ENCODE measurements at regions not wholly inside any gene's neighbourhood (a gene's known extent, or its start where the extent isn't known, plus 50 kb on each side); places are given as distances from the start of the nearest gene placed in this dataset.
A peak's percentile ranks its signal among the peaks of the same experiment; 100 is the strongest.

GRCh38 chr4:181819946-181820345 lies 423.3 kb upstream of the TENM3 start:
- H3K27me3 ChIP-seq (ENCODE audit: control insufficient read depth, insufficient read depth, low read length), result no peaks in the 10 kb centered on the region
- no peaks in the 10 kb centered on the region for H3K36me3 ChIP-seq (ENCODE audit: control insufficient read depth in 2 of 3, insufficient read depth in 3 of 3, low read length in 3 of 3)
- no peaks in the 10 kb centered on the region for H3K9me3 ChIP-seq (ENCODE audit: control insufficient read depth in 2 of 3, insufficient read depth in 1 of 3, low read length in 3 of 3)
- H3K4me3 ChIP-seq (ENCODE audit: low read length in 3 of 3), result no peak overlapping the region
- TF ChIP-seq CTCF (IDR thresholded peaks at IDR 0.05; ENCODE audit: borderline replicate concordance, extremely low read depth, insufficient read depth), result no peak
- peaks cover 0 to 3% (median 0%) of the 10 kb centered on the region in 3 donors for H3K4me1 ChIP-seq (ENCODE audit: control insufficient read depth in 2 of 3, insufficient read depth in 2 of 3, low read depth in 1 of 3, low read length in 3 of 3)
- FAIRE-seq (no peak), DNase-seq (peak in 2 of 5 donors; percentile 12 to 27)
- intact Hi-C loops (cut with DNase I), result no loop called here
- H3K27ac ChIP-seq (ENCODE audit: low read depth in 2 of 2, low read length in 2 of 2), result no peak overlapping the region
- no peak overlapping the region for H3K9ac ChIP-seq (ENCODE audit: low read length in 3 of 3)

GRCh38 chr4:181820553-181820952 lies 422.6 kb upstream of the TENM3 start:
- TF ChIP-seq CTCF (IDR thresholded peaks at IDR 0.05; ENCODE audit: borderline replicate concordance, extremely low read depth, insufficient read depth), result no peak
- Histone ChIP-seq H3K9me3 (ENCODE audit: control insufficient read depth in 2 of 3, insufficient read depth in 1 of 3, low read length in 3 of 3) (no peaks in the 10 kb centered on the region), H3K4me3 (ENCODE audit: low read length in 3 of 3) (no peak overlapping the region), H3K27me3 (ENCODE audit: control insufficient read depth, insufficient read depth, low read length) (no peaks in the 10 kb centered on the region), H3K27ac (ENCODE audit: low read depth in 2 of 2, low read length in 2 of 2) (no peak overlapping the region), H3K4me1 (ENCODE audit: control insufficient read depth in 2 of 3, insufficient read depth in 2 of 3, low read depth in 1 of 3, low read length in 3 of 3) (peaks cover 0 to 3% (median 0%) of the 10 kb centered on the region in 3 donors), H3K9ac (ENCODE audit: low read length in 3 of 3) (no peak overlapping the region), H3K36me3 (ENCODE audit: control insufficient read depth in 2 of 3, insufficient read depth in 3 of 3, low read length in 3 of 3) (no peaks in the 10 kb centered on the region)
- intact Hi-C loops (cut with DNase I), result no loop called here
- DNase-seq (peak in 3 of 5 donors; percentile 27 to 34 (median 30)), FAIRE-seq (no peak)

- H3K4me3 ChIP-seq (ENCODE audit: low read length in 3 of 3), result no peak overlapping the region
- H3K27me3 ChIP-seq (ENCODE audit: control insufficient read depth, insufficient read depth, low read length), result no peaks in the 10 kb centered on the region
- H3K9me3 ChIP-seq (ENCODE audit: control insufficient read depth in 2 of 3, insufficient read depth in 1 of 3, low read length in 3 of 3), result no peaks in the 10 kb centered on the region
- no peak overlapping the region for H3K27ac ChIP-seq (ENCODE audit: low read depth in 2 of 2, low read length in 2 of 2)
- intact Hi-C loops (cut with DNase I), result no loop called here
- H3K36me3 ChIP-seq (ENCODE audit: control insufficient read depth in 2 of 3, insufficient read depth in 3 of 3, low read length in 3 of 3), result no peaks in the 10 kb centered on the region
- FAIRE-seq (no peak), DNase-seq (peak in 2 of 5 donors; percentile 22 to 42)
- no peak for TF ChIP-seq CTCF (IDR thresholded peaks at IDR 0.05; ENCODE audit: borderline replicate concordance, extremely low read depth, insufficient read depth)
- H3K4me1 ChIP-seq (ENCODE audit: control insufficient read depth in 2 of 3, insufficient read depth in 2 of 3, low read depth in 1 of 3, low read length in 3 of 3), result peaks cover 0 to 3% (median 0%) of the 10 kb centered on the region in 3 donors
- H3K9ac ChIP-seq (ENCODE audit: low read length in 3 of 3), result no peak overlapping the region
Observed at GRCh38 chr4:181821039-181822004, 421.9 kb upstream of the TENM3 start.

All from kidney (tissue), 13 donors.